Endothelial cell (in vitro differentiated cells): ENCODE measurements at regions not wholly inside any gene's neighbourhood (a gene's known extent, or its start where the extent isn't known, plus 50 kb on each side); places are given as distances from the start of the nearest gene placed in this dataset.
A peak's percentile ranks its signal among the peaks of the same experiment; 100 is the strongest.

Experiments
- DNase-seq: peaks from one replicate; pipeline ENCODE4 v3.0.0; 2021; ENCODE audit warnings: low spot score
- H3K27ac Mint-ChIP-seq: one replicate; pipeline ENCODE4 v1.8.0; 2021; ENCODE audit warnings: mixed read lengths, inconsistent platforms; ENCODE audit not compliant: unreplicated experiment
- H3K27me3 Mint-ChIP-seq: one replicate; pipeline ENCODE4 v1.8.0; 2021; ENCODE audit warnings: mild to moderate bottlenecking, moderate library complexity, mixed read lengths, inconsistent platforms; ENCODE audit not compliant: unreplicated experiment
- H3K36me3 Mint-ChIP-seq: one replicate; pipeline ENCODE4 v1.8.0; 2021; ENCODE audit warnings: mild to moderate bottlenecking, low read depth, mixed read lengths, inconsistent platforms; ENCODE audit not compliant: unreplicated experiment
- H3K4me1 Mint-ChIP-seq: one replicate; pipeline ENCODE4 v1.8.0; 2021; ENCODE audit warnings: mild to moderate bottlenecking, mixed read lengths, inconsistent platforms; ENCODE audit not compliant: unreplicated experiment
- H3K4me3 Mint-ChIP-seq: one replicate; pipeline ENCODE4 v1.8.0; 2021; ENCODE audit warnings: mild to moderate bottlenecking, mixed read lengths, inconsistent platforms; ENCODE audit not compliant: unreplicated experiment
- H3K9me3 Mint-ChIP-seq: one replicate; pipeline ENCODE4 v1.8.0; 2021; ENCODE audit warnings: mixed read lengths, inconsistent platforms; ENCODE audit not compliant: unreplicated experiment
- CTCF ChIP-seq: fragments of 200-600 bp; sonication (generic); IDR thresholded peaks from one replicate; pipeline ENCODE4 v1.5.0; 2021; ENCODE audit warnings: antibody characterized with exemption; ENCODE audit not compliant: unreplicated experiment

GRCh38 chr1:34627465-34628240 is 127.2 kb upstream of the GJB5 start:
- no peak overlapping the region for H3K27ac Mint-ChIP-seq
- H3K36me3 Mint-ChIP-seq, result no peaks in the 10 kb centered on the region

GRCh38 chr1:34631126-34631525 is 123.7 kb upstream of the GJB5 start:
- Mint-ChIP-seq H3K4me1 (peaks cover 22% of the 10 kb centered on the region), H3K27ac (no peak overlapping the region), H3K36me3 (no peaks in the 10 kb centered on the region), H3K9me3 (no peaks in the 10 kb centered on the region), H3K27me3 (peaks cover 4% of the 10 kb centered on the region), H3K4me3 (no peak overlapping the region)
- DNase-seq, result no peak
- TF ChIP-seq CTCF, result no peak

More at GRCh38 chr1:34627465-34628240, 127.2 kb upstream of the GJB5 start:
- no peak for DNase-seq
- TF ChIP-seq CTCF, result no peak
- no peak overlapping the region for H3K4me3 Mint-ChIP-seq
- H3K9me3 Mint-ChIP-seq, result no peaks in the 10 kb centered on the region
- H3K4me1 Mint-ChIP-seq, result peaks cover 22% of the 10 kb centered on the region
- peaks cover 6% of the 10 kb centered on the region for H3K27me3 Mint-ChIP-seq

GRCh38 chr1:34639701-34640100 is 115.1 kb upstream of the GJB5 start:
- no peak for DNase-seq
- H3K36me3 Mint-ChIP-seq, result no peaks in the 10 kb centered on the region
- no peak overlapping the region for H3K4me3 Mint-ChIP-seq
- peaks cover 7% of the 10 kb centered on the region for H3K27me3 Mint-ChIP-seq
- H3K9me3 Mint-ChIP-seq, result no peaks in the 10 kb centered on the region
- H3K27ac Mint-ChIP-seq, result no peak overlapping the region
- peaks cover 16% of the 10 kb centered on the region for H3K4me1 Mint-ChIP-seq
- TF ChIP-seq CTCF, result no peak

- no peak overlapping the region for H3K27ac Mint-ChIP-seq
- H3K4me3 Mint-ChIP-seq, result no peak overlapping the region
- H3K9me3 Mint-ChIP-seq, result no peaks in the 10 kb centered on the region
- H3K27me3 Mint-ChIP-seq, result peaks cover 7% of the 10 kb centered on the region
- peaks cover 16% of the 10 kb centered on the region for H3K4me1 Mint-ChIP-seq
- no peaks in the 10 kb centered on the region for H3K36me3 Mint-ChIP-seq
- DNase-seq, result no peak
- no peak for TF ChIP-seq CTCF
These were observed 114.0 kb upstream of the GJB5 start for GRCh38 chr1:34640654-34641401.

GRCh38 chr1:34642679-34643078 is 112.2 kb upstream of the GJB5 start:
- Mint-ChIP-seq H3K27me3 (peaks cover 7% of the 10 kb centered on the region), H3K36me3 (no peaks in the 10 kb centered on the region), H3K9me3 (no peaks in the 10 kb centered on the region), H3K4me1 (peaks cover 16% of the 10 kb centered on the region), H3K27ac (no peak overlapping the region), H3K4me3 (no peak overlapping the region)
- peak; percentile 35 for DNase-seq
- peak; percentile 33 for TF ChIP-seq CTCF
